GM12878 (cell line): ENCODE measurements at regions not wholly inside any gene's neighbourhood (a gene's known extent, or its start where the extent isn't known, plus 50 kb on each side); places are given as distances from the start of the nearest gene placed in this dataset.

Source experiments
- GATAD2B ChIP-seq: fragments of 450-650 bp; conservative IDR thresholded peaks from 2 replicates; pipeline ENCODE4 v1.6.1; 2017; ENCODE audit warnings: low read depth, mild to moderate bottlenecking, moderate library complexity
- NR2F1 ChIP-seq: fragments of 450-650 bp; conservative IDR thresholded peaks from 2 replicates; pipeline ENCODE4 v1.6.1; 2017; ENCODE audit warnings: mild to moderate bottlenecking
- PAX8 ChIP-seq: fragments of 450-650 bp; IDR thresholded peaks from 2 replicates; pipeline ENCODE4 v1.6.1; 2017; ENCODE audit warnings: mild to moderate bottlenecking, moderate library complexity
- RAD21 ChIP-seq: IDR thresholded peaks from 2 replicates; pipeline ENCODE4 v1.6.1; 2011; ENCODE audit warnings: mild to moderate bottlenecking, low read depth, low read length, moderate library complexity; ENCODE audit not compliant: insufficient read depth
- RCOR1 ChIP-seq: conservative IDR thresholded peaks from 2 replicates; pipeline ENCODE4 v1.6.1; 2012; ENCODE audit warnings: low read depth, low read length, improper control_type of control experiment
- SMARCA5 ChIP-seq: fragments of 450-650 bp; IDR thresholded peaks from 2 replicates; pipeline ENCODE4 v1.6.1; 2017; ENCODE audit warnings: mild to moderate bottlenecking
- ZBTB4 ChIP-seq: fragments of 450-650 bp; formaldehyde crosslinking; IDR thresholded peaks from 2 replicates; pipeline ENCODE4 v1.4.0; 2022; ENCODE audit warnings: mild to moderate bottlenecking, moderate library complexity
- ZSCAN29 ChIP-seq: fragments of 450-650 bp; IDR thresholded peaks from 2 replicates; pipeline ENCODE4 v1.6.1; 2017; ENCODE audit warnings: mild to moderate bottlenecking, moderate library complexity
- TF ChIP-seq, protein P1 (sequence below): fragments of 450-650 bp; IDR thresholded peaks from 2 replicates; pipeline ENCODE4 v1.6.1; 2016; ENCODE audit warnings: mild to moderate bottlenecking, moderate library complexity, borderline replicate concordance

GRCh38 chr16:8158051-8158450, 432.3 kb downstream of the TMEM114 start (continued):
- TF ChIP-seq, protein P1, sequence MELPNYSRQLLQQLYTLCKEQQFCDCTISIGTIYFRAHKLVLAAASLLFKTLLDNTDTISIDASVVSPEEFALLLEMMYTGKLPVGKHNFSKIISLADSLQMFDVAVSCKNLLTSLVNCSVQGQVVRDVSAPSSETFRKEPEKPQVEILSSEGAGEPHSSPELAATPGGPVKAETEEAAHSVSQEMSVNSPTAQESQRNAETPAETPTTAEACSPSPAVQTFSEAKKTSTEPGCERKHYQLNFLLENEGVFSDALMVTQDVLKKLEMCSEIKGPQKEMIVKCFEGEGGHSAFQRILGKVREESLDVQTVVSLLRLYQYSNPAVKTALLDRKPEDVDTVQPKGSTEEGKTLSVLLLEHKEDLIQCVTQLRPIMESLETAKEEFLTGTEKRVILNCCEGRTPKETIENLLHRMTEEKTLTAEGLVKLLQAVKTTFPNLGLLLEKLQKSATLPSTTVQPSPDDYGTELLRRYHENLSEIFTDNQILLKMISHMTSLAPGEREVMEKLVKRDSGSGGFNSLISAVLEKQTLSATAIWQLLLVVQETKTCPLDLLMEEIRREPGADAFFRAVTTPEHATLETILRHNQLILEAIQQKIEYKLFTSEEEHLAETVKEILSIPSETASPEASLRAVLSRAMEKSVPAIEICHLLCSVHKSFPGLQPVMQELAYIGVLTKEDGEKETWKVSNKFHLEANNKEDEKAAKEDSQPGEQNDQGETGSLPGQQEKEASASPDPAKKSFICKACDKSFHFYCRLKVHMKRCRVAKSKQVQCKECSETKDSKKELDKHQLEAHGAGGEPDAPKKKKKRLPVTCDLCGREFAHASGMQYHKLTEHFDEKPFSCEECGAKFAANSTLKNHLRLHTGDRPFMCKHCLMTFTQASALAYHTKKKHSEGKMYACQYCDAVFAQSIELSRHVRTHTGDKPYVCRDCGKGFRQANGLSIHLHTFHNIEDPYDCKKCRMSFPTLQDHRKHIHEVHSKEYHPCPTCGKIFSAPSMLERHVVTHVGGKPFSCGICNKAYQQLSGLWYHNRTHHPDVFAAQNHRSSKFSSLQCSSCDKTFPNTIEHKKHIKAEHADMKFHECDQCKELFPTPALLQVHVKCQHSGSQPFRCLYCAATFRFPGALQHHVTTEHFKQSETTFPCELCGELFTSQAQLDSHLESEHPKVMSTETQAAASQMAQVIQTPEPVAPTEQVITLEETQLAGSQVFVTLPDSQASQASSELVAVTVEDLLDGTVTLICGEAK: no peak
- TF ChIP-seq RAD21 (no peak), GATAD2B (no peak), ZSCAN29 (no peak), NR2F1 (no peak), SMARCA5 (no peak), RCOR1 (no peak), ZBTB4 (CRISPR knock-in tag) (no peak), PAX8 (no peak)
- TF ChIP-seq, all 136 proteins: peak for 0
